Choroid plexus epithelial cell (primary cell): ENCODE measurements at regions not wholly inside any gene's neighbourhood (a gene's known extent, or its start where the extent isn't known, plus 50 kb on each side); places are given as distances from the start of the nearest gene placed in this dataset.
"Not testable (repeated sequence)": the region's sequence is repeated elsewhere in the genome, so short reads cannot be mapped to it uniquely, and the experiment has no call there.

Source experiments
- DNase-seq: peaks from one replicate; pipeline ENCODE4 v3.0.0-alpha.2; 2010; ENCODE audit warnings: low read depth
- H3K4me3 ChIP-seq: 2 replicates; pipeline ENCODE4 v1.5.1; 2011; ENCODE audit warnings: low read depth, mild to moderate bottlenecking, control low read depth, low read length, moderate library complexity
- TF ChIP-seq, protein P1 (sequence below): conservative IDR thresholded peaks from 2 replicates; pipeline ENCODE4 v1.5.1; 2011; ENCODE audit warnings: low read depth, mild to moderate bottlenecking, control low read depth, inconsistent platforms, low read length, moderate library complexity

DNA sequence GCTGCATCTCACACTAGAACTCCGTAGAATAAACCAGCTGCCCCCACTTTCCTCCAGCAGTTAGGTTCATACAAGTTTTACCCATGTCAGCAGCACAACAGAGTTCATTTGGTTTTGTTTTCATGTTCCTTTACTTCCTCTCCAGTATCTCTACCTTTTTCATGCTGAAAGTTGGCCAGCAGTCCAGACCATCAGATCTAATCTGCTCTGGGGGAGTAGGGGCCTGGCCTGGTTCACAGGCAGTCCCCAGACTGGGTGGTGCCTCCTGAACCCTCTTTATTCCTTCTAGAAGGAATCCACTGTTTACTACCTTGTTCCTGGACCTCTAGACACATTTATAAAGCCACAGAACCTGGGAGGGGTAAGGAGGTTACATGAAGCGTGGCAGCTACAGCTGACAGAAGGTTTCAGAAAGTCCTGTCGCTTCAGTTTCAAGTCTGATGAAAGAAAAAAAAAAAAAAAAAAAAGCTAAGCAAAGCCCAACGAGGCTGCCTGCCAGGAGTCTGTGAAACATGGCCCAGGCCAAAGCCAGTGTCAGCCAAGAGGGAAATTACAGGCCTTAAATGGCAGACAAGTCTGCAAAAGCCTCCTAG, 184.6 kb upstream of the JUN start:
- peak; percentile 78 for DNase-seq
- TF ChIP-seq, protein P1, sequence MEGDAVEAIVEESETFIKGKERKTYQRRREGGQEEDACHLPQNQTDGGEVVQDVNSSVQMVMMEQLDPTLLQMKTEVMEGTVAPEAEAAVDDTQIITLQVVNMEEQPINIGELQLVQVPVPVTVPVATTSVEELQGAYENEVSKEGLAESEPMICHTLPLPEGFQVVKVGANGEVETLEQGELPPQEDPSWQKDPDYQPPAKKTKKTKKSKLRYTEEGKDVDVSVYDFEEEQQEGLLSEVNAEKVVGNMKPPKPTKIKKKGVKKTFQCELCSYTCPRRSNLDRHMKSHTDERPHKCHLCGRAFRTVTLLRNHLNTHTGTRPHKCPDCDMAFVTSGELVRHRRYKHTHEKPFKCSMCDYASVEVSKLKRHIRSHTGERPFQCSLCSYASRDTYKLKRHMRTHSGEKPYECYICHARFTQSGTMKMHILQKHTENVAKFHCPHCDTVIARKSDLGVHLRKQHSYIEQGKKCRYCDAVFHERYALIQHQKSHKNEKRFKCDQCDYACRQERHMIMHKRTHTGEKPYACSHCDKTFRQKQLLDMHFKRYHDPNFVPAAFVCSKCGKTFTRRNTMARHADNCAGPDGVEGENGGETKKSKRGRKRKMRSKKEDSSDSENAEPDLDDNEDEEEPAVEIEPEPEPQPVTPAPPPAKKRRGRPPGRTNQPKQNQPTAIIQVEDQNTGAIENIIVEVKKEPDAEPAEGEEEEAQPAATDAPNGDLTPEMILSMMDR: no peak

DNA sequence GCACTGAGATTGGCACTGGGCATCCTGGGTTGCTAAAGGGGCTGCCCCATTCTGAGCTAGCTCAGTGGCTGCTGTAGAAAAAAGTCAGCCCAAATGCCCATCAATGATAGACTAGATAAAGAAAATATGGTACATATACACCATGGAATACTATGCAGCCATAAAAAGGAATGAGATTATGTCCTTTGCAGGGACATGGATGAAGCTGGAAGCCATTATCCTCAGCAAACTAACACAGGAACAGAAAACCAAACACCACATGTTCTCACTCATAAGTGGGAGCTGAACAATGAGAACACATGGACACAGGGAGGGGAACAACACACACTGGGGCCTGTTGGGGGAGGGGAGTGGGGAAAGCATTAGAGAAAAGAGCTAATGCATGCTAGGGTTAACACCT, 185.3 kb upstream of the JUN start:
- not testable (repeated sequence) for H3K4me3 ChIP-seq, DNase-seq

More for the DNA sequence above, 184.6 kb upstream of the JUN start:
- no peak overlapping the region for H3K4me3 ChIP-seq

DNA sequence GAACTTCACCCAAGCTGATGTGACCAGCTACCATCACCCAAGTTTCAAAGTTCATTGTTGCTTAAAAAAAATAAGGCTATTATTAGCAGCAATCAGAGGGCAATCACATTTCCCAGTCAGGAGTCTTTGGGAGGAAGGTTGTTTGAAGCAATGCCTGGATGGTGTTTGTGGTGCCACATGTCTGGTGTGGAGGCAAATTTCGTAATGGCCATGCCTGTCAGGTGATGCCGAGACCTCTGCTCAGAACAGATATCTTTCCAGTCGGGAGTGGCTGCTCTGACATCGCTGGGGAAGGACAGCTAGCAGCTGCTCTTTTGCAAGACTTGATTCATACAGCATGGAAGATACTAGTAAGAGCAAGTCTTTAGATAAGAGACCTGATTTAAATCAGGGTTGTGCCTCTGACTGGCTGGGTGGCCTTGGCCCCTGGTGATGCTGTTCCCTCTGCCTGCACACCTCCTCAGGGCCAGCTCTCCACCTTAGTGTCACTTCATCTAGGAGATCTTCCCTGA, 187.8 kb upstream of the JUN start:
- peak; percentile 57 for DNase-seq

DNA sequence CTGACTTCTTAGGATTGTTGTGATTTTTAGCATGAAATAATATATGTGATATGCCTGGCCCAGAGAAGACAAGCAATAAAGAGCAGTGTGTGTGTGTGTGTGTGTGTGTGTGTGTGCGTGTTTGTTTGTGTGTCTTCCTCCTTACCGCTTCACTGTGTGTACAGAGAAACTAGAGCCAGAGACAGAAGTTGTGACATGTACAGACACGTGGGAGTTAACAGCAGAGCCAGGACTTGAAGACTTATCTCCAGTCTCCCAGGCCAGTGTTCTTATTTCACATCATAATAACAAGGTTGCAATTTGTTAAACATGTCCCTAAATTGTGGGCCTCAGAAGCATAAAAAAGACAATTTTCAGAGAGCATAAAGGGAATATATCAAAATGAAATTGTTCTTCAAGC, 192.0 kb upstream of the JUN start:
- H3K4me3 ChIP-seq: no peak overlapping the region
- DNase-seq: peak; percentile 52
- TF ChIP-seq, protein P1: no peak

More for the DNA sequence above, 187.8 kb upstream of the JUN start:
- TF ChIP-seq, protein P1: no peak
- H3K4me3 ChIP-seq: no peak overlapping the region

DNA sequence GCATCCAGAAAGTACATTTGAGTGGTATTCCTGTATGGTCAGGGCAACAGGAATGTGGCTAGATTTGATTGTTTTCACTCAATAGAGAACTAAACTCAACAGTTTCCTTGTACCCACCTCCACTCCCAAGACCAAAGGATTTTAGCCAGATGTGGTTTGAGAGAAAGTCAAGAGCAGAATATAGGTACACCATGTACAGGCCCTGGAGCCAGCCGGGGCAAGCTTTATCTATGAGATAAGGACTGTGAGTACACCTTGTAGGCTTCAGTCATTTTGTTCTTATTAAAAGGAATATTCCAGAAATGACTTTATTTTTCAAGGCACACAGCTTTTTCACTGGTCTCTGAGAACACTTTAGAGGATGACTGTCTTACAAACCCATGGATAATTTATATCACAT, 192.4 kb upstream of the JUN start:
- no peak overlapping the region for H3K4me3 ChIP-seq
- TF ChIP-seq, protein P1: no peak
- no peak for DNase-seq

DNA sequence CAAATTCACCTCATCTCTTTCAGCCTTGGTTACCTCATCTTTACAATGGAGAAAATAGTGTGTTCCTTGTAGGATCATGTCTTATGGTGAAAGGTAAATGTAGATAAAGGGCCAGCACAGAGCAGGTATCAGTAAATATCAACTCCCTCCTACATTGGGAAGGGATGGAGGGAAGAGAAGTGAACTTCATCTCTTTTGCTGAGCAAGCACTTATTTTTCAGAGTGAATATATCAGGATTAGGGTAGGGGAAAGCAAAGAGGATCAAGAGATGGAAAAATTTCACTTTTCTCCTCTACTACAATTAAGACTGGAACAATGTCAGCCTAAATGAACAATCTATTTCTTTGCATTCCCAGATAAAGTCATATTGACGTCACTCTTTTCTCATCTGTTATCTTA, 193.8 kb upstream of the JUN start:
- TF ChIP-seq, protein P1: no peak
- no peak overlapping the region for H3K4me3 ChIP-seq
- DNase-seq: no peak

DNA sequence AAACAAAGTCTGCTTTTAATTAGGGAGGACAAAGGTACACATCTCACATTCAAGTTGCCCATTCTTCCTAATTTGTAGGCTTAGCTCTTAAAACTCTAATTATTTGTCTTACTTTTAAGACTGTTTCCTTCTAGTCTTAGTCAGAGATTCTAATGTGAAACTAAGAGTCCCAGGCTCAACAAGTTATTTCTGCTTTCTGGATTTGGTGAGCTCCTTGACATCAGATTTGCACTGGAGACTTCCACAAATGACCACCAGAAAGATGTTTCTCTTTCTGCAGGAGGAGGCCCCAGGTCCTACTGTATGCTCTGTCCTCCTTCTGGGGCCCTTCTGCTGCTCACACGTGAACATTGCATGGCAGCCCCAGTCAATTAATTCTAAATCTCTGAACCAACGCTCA, 194.2 kb upstream of the JUN start:
- TF ChIP-seq, protein P1: no peak
- DNase-seq: no peak

DNA sequence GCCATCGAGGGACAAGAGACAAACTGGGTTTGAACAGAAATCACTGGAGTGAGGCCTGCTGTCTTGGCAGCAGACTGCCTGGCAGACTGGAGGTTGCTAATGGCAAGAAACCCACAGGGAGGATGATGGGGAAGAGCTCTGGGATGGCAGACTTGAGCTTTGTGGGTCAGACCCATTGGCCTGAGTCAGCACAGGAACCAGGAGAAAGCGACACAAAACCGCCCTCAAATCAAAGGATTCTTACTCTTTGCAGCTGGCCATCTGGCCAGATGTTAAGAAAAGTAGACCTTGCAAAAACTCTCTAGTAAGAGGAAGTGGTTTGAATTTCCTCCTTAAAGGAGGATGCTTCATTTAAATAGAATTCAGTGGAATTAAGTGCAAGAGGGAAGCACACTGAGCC, 195.2 kb upstream of the JUN start:
- DNase-seq: no peak
- TF ChIP-seq, protein P1: no peak

More for the DNA sequence above, 194.2 kb upstream of the JUN start:
- H3K4me3 ChIP-seq: no peak overlapping the region

More for the DNA sequence above, 195.2 kb upstream of the JUN start:
- H3K4me3 ChIP-seq: no peak overlapping the region
